Thyroid gland (tissue), 4 donors: ENCODE measurements at regions not wholly inside any gene's neighbourhood (a gene's known extent, or its start where the extent isn't known, plus 50 kb on each side); places are given as distances from the start of the nearest gene placed in this dataset.

Experiments used
- CTCF ChIP-seq, 6 experiments: fragments of 200-600 bp in 3 of 6; fragments of 450-650 bp in 3 of 6; sonication (generic) in 3 of 6; IDR thresholded peaks; one replicate each; pipeline ENCODE4 v1.5.1; 2016 to 2019; ENCODE audit warnings: antibody characterized with exemption in 6 of 6, mild to moderate bottlenecking in 2 of 6, inconsistent platforms in 1 of 6, moderate library complexity in 1 of 6
- POLR2A ChIP-seq, 2 donors: fragments of 450-650 bp; IDR thresholded peaks; one replicate each; pipeline ENCODE4 v1.6.1; 2017; ENCODE audit warnings: antibody characterized with exemption in 2 of 2, mild to moderate bottlenecking in 2 of 2, moderate library complexity in 1 of 2

GRCh38 chr18:43774497-43774896 lies 497.2 kb upstream of the SYT4 start:
- TF ChIP-seq CTCF (IDR thresholded peaks at IDR 0.05) (no peak), POLR2A (IDR thresholded peaks at IDR 0.05) (no peak)
